ENCODE measurements at regions not wholly inside any gene's neighbourhood (a gene's known extent, or its start where the extent isn't known, plus 50 kb on each side); places are given as distances from the start of the nearest gene placed in this dataset.
"Not testable (repeated sequence)": the region's sequence is repeated elsewhere in the genome, so short reads cannot be mapped to it uniquely, and the experiment has no call there.

DNA sequence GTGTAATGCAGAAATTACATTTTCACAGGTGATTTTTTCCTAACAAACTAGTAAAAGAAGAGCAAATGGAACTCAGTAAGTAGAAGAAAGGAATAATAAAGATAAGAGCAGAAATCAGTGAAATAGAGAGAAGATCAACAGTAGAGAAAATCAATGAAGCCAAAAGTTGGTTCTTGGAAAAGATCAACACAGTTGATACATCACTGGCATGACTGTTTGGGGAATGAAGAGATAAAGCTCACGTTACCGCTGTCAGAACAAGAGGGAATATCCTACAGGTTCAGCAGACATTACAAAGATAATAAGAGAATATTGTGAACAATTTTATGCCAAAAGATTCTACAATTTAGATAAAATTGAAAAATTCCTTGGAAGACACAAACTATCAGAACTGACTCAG is 146.4 kb downstream of the ACTR3B start:
- DNase-seq (ENCODE audit: low spot score) = no peak

DNA sequence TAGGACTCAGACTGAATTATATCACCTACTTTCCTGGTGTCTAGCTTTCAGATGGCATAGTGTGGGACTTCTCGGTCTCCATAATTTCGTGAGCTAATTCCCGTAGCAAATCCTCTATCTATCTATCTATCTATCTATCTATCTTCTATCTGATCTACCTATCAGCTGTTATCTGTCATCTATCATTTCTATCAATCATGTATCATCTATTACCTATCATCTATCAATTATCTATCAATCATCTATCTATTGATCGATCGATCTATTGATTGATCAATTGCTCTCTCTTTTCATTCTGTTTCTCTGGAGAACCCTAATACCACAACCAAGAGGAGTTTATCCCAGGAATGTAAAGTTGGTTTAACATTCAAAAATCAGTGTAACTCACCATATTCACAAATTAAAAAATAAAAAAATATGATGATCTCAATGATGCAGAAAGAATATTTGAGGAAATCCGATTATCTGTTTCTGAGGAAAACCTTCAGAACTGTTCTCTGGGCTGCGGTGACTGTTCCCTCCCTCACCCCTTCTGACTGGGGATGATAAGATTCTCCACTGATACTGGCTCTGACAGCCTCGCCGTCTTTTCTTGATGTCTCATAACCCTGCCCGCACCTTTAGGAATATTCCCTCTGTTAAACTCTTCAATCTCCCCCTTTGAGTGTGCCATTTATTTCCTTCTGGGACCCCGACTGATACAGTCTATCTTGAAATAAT is 147.7 kb downstream of the ACTR3B start:
- no peak for DNase-seq (ENCODE audit: low spot score)

DNA sequence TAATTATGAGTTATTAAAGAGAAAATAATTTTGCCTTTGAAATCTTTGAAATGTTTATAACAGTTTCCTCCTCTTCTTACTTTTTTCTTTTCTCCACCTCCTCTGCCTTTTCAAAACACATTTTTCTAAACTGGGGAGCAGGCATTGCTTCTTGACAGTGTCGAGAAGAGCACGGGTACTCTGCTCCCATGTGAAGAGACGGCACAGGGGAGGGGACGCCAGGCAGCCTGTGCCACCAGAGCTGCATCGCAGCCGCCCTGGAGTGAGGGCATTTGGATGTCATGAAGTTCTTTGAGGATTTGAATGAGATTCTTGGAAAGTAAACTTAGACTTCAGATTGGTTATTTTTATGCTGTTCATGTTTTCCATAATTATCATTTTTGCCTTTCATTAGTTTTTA is 149.7 kb downstream of the ACTR3B start:
- DNase-seq (ENCODE audit: low spot score) = no peak

DNA sequence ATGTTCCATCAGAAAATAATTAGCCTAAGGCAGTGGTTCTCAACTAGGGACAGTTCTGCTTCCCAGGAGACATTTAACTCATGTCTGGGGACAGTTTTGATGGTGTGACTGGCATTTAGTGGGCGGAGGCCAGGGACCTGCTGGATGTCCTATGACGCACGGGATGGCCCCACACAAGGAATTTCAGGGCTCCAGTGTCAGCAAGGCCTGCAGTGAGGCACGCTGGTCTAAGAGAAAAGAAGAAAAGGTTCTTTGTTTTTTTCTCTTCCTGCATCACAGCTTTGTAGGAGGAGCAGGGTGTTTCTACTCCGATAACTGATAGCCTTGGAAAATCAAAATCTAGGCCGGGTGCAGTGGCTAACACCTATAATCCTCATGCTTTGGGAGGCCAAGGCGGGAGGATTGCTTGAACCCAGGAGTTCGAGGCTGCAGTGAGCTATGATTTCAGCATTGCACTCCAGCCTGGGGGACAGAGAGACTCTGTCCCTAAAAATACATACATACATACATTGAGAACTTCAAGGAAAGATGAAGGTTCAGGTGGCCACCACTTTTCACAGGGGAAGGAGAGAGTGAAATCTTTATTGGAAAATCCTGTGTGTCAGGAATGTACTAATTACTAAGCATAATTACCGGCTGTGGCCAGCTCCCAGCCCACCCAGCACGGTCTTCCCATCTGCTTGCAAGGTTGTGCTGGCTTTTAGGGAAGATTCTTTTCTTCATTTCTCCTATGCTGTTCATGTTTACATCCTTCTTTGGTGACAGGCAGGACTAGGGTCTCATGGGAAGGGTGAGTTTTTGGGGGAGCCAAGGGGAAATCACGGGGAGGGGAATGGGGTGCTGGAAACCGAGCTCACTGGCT is 150.4 kb downstream of the ACTR3B start:
- DNase-seq (ENCODE audit: low spot score) = no peak

DNA sequence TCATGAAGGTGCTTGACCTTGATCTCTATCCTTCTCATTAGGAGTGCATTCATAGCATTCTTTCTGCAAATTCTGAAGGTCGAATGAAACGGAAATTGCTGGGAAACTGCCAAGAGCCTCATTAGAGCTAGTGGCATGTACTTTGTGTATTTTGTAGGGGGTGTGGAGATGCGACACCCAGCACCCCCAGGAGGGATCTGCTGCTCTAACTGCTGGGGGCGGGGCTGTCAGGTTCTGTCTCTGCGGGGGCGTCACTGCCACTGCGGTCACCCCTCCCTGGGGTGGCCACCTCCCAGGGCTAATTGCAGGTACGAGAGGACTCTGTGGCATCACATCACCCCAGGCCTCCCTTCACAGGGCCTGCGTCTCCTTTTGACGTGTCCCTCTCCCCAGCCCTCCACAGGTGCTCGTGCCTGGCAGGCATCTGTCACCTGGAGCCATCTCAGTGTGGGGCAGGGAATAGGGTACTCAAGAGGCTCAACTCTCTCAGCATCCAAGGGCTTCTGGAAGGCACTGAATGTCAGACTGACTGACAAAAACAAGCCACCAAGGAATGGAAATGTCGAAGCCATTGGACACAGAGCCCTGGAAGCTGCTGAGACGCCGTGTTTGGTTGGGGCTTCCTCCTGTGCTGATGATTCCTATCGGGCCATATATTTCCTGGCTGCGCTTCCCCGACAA is 151.1 kb downstream of the ACTR3B start:
- DNase-seq (ENCODE audit: low spot score) = no peak

DNA sequence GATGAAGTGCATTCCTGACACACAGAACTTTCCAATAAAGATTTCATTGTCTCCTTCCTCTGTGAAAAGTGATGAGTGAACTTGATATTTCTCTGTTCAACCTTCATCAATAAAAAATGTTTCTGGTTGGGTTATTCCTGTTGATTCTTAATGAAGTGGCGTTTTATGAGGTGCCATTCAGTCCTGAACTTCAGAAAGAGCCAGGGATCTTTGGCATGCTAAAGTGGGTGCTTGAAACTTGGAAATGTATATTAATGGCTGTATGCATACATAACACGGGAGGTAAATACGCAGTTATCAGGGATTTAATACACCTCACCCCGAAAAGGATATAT is 151.6 kb downstream of the ACTR3B start:
- no peak for DNase-seq (ENCODE audit: low spot score)

DNA sequence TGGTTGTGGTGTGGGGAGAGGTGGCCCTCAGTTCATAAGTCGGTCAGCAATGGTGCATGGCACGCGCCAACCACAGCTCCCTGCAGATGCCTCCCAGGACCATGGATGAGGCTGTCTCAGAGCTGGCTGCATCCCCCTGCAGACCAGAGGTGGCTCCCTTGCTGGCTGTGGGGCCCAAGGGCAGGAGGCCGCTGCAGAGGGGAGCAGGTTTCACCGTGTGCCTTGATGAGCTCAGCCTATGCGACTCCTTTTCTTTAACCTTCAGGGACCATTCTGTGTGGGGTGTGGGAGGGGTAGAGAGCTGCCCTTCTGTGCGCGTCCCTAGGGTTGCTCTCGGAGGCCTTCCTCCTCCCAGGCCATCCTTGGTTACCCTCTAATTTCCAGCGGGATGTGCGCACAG is 152.4 kb downstream of the ACTR3B start:
- DNase-seq (ENCODE audit: low spot score) = no peak

DNA sequence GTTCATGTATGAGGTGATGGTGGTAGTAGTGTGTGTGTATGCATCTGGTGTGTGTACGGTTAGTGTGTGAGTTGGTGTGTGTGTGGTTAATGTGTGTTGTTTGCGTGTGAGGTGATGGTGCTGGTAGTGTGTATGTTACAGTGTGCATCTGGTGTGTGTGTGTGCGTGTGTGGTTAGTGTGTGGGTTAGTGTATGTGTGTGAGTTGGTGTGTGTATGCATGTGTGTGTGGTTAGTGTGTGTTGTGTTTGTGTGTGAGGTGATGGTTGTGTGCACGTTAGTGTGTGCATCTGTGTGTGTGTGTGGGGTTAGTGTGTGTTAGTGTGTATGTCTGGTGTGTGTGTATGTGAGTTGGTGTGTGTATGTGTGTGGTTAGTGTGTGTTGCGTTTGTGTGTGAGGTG is 153.0 kb downstream of the ACTR3B start:
- DNase-seq (ENCODE audit: low spot score) = no peak

DNA sequence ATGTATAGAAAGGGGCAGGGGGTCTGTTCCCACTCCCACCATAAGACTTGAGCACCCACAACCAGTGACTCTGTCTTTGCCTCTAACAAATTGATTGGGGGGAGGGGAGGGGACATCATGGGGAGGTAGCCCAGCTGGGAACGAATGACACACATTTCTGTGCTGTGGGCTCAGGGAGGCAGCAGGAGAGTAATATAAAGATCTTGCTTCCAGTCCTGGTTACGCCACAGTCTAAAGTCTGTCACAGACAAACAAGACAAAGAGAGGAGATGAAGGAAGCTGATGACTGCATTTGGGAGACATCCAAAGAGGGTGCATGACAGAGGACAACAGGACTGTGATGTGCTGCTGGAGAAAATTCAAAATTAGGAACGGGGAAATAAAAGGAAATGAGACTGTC is 153.9 kb downstream of the ACTR3B start:
- DNase-seq (ENCODE audit: low spot score) = no peak

DNA sequence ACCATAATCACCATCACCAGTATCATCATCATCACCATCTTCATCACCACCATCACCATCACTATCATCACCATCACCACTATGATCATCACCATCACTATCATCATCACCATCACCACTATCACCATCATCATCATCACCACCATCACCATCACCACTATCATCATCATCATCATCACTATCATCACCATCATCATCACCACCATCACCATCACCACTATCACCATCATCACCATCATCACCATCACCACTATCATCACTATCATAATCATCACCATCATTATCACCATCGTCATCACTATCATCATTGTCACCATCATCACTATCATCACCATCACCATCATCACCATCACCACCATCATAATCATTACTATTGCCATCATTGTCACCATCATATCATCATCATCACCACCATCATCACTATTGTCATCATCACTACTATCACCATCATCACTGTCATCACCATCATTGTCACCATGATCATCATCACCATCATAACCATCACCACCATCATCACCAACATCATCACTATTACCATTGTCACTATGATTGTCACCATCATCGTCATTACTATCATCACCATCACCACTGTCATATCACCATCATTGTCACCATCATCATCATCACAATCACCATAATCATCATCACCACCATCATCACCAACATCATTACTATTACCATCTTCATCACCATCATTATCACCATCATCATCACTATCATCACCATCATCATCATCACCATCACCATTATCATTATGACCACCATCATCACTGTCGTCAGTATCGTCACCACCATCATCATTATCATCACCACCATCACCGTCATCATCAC is 154.7 kb downstream of the ACTR3B start:
- DNase-seq (ENCODE audit: low spot score) = no peak

DNA sequence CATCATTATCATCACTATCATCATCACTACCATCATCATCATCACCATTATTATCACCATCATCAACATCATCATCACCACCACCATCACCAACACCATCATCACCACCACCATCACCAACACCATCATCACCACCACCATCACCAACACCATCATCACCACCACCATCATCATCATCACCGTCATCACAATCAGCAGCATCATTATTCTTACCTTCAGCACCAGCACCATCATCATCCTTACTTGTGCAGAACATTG is 155.2 kb downstream of the ACTR3B start:
- DNase-seq (ENCODE audit: low spot score) = not testable (repeated sequence)

DNA sequence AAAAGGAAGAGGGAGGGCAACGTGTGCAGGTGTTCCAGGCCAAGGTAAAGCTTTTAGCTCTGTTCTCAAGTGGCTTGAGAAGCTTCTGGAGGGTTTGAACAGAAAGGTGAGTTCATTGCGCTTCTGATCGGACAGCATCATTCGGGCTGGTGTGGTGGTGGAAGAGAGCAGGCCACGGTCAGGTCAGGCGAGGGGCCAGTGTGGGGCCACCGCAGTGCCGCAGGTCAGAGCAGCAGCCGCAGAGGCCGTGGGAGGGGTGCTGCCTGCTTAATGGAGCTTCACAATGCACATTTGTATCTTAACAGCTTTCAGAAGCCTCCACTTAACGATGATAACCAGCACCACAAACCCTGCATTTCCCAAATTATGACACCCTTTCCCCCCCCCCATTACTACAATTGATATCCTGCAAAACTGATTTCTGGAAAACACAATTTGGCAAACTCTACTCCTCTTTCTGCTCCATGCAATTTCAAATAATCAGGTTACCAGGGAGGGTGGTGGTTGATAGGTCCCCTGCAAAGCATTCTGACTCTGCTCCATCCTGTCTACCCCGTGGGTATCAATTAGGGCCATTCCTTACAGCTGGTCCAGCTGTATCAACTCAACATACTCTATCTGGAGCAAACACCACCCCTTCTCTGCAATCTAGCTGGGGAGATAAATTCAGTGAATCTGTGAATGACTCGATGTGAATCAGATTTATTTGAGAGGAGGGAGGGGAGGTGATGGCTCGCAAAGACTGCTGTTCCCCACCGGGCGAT is 162.9 kb downstream of the ACTR3B start:
- no peak for DNase-seq (ENCODE audit: low spot score)

DNA sequence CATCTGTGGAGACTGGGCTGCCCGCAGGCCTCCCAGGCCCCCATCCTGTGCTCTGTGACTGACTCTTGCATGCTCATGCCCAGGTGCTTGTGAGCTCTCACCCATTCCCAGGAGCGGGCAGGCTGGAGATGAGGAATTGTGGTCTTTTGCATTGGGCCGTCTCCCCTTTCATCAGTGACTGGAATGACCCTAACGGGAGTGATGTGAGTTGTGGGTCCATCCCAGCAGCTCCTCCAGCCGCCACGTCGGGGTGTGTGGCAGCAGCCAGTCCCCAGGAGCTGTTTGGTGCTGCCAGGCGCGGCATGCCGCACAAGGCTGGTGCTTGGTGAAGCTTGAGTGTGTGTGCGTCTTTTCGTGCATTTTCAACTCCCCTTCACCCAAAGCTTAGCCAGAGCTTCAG is 164.2 kb downstream of the ACTR3B start:
- no peak for DNase-seq (ENCODE audit: low spot score)

DNA sequence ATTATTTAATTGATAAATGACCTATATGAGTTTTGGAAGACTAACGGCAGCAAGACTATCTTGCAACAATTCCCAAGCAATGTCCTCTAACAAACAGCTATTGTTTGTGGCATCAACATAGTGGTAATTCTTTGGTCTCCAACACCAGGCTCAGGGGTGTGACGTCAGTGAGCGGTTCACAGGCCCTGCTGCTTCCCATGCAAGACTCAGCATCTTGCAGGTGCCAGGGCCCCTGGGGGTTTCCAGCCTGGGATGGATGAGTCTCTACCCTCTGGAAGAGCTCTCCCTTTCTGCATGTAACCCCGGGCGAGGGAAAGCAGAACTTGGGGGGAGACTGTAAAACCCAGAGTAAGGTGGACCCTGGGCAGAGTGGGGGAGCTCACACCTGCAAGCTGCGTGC is 164.7 kb downstream of the ACTR3B start:
- no peak for DNase-seq (ENCODE audit: low spot score)

DNA sequence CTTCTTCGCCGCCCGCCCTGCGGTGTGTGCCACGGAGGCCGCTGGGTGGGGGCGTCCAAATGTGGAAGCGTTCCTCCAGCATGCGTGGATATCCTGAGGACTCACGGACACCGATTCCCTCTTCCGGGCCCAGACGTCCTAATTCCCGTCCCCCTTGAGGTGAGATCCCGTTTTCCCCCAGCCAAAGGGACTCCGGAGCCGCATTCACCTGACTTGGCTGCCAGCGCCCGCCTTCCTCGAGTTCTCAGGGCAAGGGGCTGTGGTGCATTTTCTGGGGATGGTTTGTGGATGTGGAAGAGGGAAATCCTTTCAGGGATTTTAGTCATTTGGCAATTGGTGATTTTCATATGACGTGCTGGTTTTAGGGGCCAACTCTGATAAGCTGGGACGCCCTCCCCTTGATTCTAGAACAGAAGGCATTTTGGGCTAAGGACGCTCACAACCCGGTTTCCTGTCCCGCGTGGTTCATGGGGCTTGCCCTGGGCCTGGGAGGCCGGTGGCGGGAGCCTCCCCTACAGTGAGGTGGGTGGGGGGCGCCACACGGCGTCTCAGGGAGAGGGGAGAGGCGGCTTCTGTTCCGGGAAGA is 165.4 kb downstream of the ACTR3B start:
- DNase-seq (ENCODE audit: low spot score) = no peak

DNA sequence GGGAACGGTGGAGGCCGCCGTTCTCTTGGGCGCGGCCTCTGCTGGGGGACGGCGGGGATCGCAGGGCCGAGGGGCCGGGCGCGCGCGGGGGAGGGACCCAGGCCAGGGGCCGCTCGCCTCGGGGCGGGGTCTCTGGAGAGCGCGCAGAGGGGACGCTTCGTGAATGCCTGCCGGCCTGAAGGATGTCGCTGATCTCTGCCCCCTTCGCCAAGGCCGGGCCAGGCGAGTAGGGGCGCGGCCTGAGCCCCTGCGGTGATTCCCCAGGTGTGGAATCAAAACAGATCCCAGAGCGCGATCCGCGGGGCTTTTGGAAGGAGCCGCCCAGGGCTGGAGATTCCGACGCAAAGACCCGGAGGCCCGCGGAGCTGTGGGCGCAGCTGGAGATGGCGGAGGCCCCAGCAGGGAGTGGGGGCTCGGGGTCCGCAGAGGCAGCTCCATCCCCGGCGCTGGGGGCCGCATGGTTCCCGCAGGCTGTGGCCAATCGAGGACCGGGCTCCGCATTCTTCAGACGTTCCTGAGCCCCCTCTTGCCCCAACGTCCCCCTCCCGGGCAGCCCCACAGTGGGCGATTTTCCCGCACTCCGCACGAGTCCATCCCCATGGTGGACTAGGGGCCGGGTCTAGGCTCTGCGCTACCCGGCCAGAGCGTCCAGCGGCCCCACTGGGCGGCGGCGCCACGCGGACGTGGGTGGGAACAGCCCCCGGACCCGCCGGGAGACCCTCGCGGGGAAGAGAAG is 166.0 kb downstream of the ACTR3B start:
- DNase-seq (ENCODE audit: low spot score) = peak; percentile 47

DNA sequence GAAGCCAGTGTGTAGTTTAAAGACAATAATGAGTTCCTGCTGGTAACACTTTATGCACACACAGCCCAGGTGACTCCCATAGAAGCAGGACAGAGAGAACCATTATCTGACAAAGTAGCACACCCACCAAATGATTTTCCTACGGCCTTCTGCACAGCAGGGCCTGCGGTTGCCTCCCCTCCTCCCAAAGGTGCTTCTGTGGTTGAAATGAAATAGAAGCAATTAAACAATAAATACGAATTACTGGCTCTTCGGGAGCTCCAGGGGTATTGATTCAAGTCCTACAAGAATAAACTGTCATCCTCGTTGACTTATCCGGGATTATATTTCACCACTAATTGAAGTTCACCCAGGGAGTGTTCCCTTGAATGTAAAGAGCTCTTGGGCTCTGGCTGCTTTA is 172.1 kb downstream of the ACTR3B start:
- DNase-seq (ENCODE audit: low spot score) = no peak

DNA sequence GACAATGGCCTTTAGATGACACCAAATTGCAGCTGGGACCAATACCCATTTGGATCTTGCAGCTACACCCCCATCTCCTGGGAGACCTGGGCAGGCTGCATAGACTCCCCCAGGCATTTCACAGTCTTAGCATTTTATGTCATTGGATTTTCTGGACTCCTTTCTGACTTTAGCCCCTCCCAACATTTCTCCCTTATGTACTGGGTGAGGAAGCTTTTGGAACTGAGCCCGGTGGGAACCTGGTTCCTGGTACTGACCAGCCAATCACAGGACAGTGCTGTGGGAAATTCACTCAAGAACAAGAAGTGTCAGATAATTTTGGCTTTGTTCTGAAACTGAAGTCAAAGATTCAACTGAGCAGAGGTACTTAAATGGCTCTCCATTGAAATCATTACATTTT is 177.7 kb downstream of the ACTR3B start:
- no peak for DNase-seq (ENCODE audit: low spot score)

DNA sequence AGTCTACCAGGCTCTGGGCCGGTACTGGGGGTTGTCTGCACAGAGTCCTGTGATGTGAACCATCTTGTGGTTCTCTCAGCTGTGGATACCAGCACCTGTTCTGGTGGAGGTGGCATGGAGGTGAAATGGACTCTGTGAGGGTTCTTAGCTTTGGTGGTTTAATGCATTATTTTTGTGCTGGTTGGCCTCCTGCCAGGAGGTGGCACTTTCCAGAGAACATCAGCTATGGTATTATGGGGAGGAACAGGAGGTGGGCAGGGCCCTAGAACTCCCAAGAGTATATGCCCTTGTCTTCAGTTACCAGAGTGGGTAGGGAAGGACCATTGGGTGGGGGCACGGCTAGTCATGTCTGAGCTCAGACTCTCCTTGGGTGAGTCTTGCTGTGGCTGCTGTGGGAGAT is 187.1 kb downstream of the ACTR3B start:
- not testable (repeated sequence) for DNase-seq (ENCODE audit: low spot score)

DNA sequence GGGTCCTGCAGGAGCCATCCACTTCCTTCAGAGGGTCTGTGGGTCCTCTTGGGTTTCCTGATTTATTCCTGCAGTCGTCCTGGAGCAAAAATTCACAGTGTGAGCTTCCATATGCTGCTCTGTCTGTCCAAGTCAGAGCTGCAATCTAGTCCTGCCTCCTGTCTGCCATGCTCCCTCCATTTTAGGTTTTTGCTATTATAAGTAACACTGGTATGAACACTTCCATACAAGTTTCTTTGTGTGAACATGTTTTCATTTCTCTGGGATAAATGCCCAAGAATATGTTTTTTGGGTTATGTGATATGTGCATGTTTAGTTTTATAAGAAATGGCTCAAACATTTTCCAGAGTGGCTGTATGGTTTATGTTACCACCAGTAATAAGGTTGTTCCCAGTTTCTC is 188.1 kb downstream of the ACTR3B start:
- no peak for DNase-seq (ENCODE audit: low spot score)

DNA sequence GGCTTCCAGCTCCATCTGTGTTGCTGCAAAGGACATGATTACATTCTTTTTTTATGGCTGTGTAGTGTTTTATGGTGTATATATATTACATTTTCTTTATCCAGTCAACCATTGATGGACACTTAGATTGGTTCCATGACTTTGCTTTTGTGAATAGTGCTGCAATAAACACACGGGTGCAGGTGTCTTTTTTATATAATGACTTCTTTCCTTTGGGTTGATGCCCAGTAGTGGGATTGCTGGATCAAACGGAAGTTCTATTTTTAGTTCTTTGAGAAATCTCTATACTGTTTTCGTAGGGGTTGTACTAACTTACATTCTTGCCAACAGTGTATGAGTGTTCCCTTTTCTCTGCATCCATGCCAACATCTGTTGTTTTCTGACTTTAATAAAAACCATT is 189.7 kb downstream of the ACTR3B start:
- no peak for DNase-seq (ENCODE audit: low spot score)
